CD14-positive monocyte (primary cell): ENCODE measurements at regions not wholly inside any gene's neighbourhood (a gene's known extent, or its start where the extent isn't known, plus 50 kb on each side); places are given as distances from the start of the nearest gene placed in this dataset.

ENCODE experiments used
- DNase-seq, 3 donors: peaks; one replicate each; pipeline ENCODE4 v3.0.0-alpha.2; 2011 to 2022
- H2AFZ ChIP-seq: 2 replicates; pipeline ENCODE4 v1.6.0; 2012; ENCODE audit warnings: mild to moderate bottlenecking, low read depth, low read length, inconsistent platforms; ENCODE audit not compliant: insufficient read depth, poor library complexity, severe bottlenecking
- H3K27ac ChIP-seq, 2 donors: 1 replicate in 1 of 2; 2 replicates in 1 of 2; pipeline ENCODE4 v1.5.1; 2012 to 2013; ENCODE audit warnings: low read length in 2 of 2, control low read depth in 1 of 2, inconsistent platforms in 1 of 2, low read depth in 1 of 2, mild to moderate bottlenecking in 1 of 2
- H3K27me3 ChIP-seq, 2 donors: one replicate each; pipeline versions ENCODE4 v1.6.0 to v1.6.1; 2011 to 2013; ENCODE audit warnings: low read length in 2 of 2; ENCODE audit not compliant: control insufficient read depth in 2 of 2, insufficient read depth in 2 of 2
- H3K36me3 ChIP-seq, 2 donors: replicated peaks in 1 of 2; 1 replicate in 1 of 2; 2 replicates in 1 of 2; pipeline versions ENCODE4 v1.5.1 to v1.6.1; 2012 to 2013; ENCODE audit warnings: low read length in 2 of 2, control low read depth in 1 of 2, inconsistent platforms in 1 of 2, mild to moderate bottlenecking in 1 of 2; ENCODE audit not compliant: insufficient read depth in 2 of 2, control insufficient read depth in 1 of 2
- H3K4me1 ChIP-seq, 2 donors: 1 replicate in 1 of 2; 2 replicates in 1 of 2; pipeline versions ENCODE4 v1.5.1 to v1.6.1; 2012 to 2013; ENCODE audit warnings: low read length in 2 of 2, control low read depth in 1 of 2, inconsistent platforms in 1 of 2, mild to moderate bottlenecking in 1 of 2, moderate library complexity in 1 of 2; ENCODE audit not compliant: insufficient read depth in 2 of 2, control insufficient read depth in 1 of 2
- H3K4me2 ChIP-seq: replicated peaks from 2 replicates; pipeline ENCODE3; 2012; ENCODE audit warnings: low read length, moderate library complexity, mild to moderate bottlenecking; ENCODE audit not compliant: poor library complexity, severe bottlenecking; ENCODE audit errors: extremely low read depth
- H3K4me3 ChIP-seq, 3 experiments: fragments of 200-600 bp in 1 of 3; sonication (generic) in 1 of 3; replicated peaks in 1 of 3; 1 replicate in 2 of 3; 2 replicates in 1 of 3; pipeline ENCODE4 v1.5.1; 2011 to 2013; ENCODE audit warnings: low read length in 3 of 3, mild to moderate bottlenecking in 3 of 3, control low read depth in 2 of 3, low read depth in 2 of 3, inconsistent platforms in 1 of 3, moderate library complexity in 1 of 3
- H3K79me2 ChIP-seq: 2 replicates; pipeline ENCODE4 v1.6.0; 2012; ENCODE audit warnings: mild to moderate bottlenecking, control low read depth, inconsistent platforms, low read length, moderate library complexity; ENCODE audit not compliant: insufficient read depth
- H3K9ac ChIP-seq: 2 replicates; pipeline ENCODE4 v1.6.0; 2017; ENCODE audit warnings: low read length, mild to moderate bottlenecking; ENCODE audit not compliant: insufficient read depth, poor library complexity, severe bottlenecking
- H3K9me3 ChIP-seq, 2 donors: replicated peaks in 1 of 2; 1 replicate in 1 of 2; 2 replicates in 1 of 2; pipeline versions ENCODE4 v1.5.1 to v1.6.1; 2012 to 2013; ENCODE audit warnings: low read length in 2 of 2, control low read depth in 1 of 2; ENCODE audit not compliant: control insufficient read depth in 1 of 2, insufficient read depth in 1 of 2
- H4K20me1 ChIP-seq: 2 replicates; pipeline ENCODE4 v1.6.0; 2012; ENCODE audit warnings: mild to moderate bottlenecking, low read length, control low read depth, moderate library complexity; ENCODE audit not compliant: insufficient read depth
- H3K27ac Mint-ChIP-seq, 7 donors: one replicate each; pipeline ENCODE4 v1.8.0; 2020; ENCODE audit warnings: mild to moderate bottlenecking in 7 of 7, mixed read lengths in 7 of 7, moderate library complexity in 6 of 7, inconsistent platforms in 2 of 7
- H3K27me3 Mint-ChIP-seq, 3 donors: one replicate each; pipeline ENCODE4 v1.8.0; 2021 to 2022; ENCODE audit warnings: low read depth in 3 of 3, mild to moderate bottlenecking in 3 of 3, mixed read lengths in 3 of 3, moderate library complexity in 3 of 3, inconsistent platforms in 1 of 3
- H3K36me3 Mint-ChIP-seq, 2 donors: one replicate each; pipeline ENCODE4 v1.8.0; 2020; ENCODE audit warnings: mixed read lengths in 2 of 2, inconsistent platforms in 1 of 2, mild to moderate bottlenecking in 1 of 2
- H3K4me1 Mint-ChIP-seq: one replicate; pipeline ENCODE4 v1.8.0; 2020; ENCODE audit warnings: mild to moderate bottlenecking, mixed read lengths
- H3K4me3 Mint-ChIP-seq, 2 donors: one replicate each; pipeline ENCODE4 v1.8.0; 2020; ENCODE audit warnings: mild to moderate bottlenecking in 2 of 2, mixed read lengths in 2 of 2, moderate library complexity in 1 of 2
- H3K9me3 Mint-ChIP-seq, 7 donors: one replicate each; pipeline ENCODE4 v1.8.0; 2020 to 2022; ENCODE audit warnings: mixed read lengths in 7 of 7, mild to moderate bottlenecking in 6 of 7, moderate library complexity in 6 of 7, inconsistent platforms in 2 of 7
- CTCF ChIP-seq: fragments of 200-600 bp; IDR thresholded peaks from one replicate; pipeline ENCODE4 v1.8.0; 2022; ENCODE audit warnings: antibody characterized with exemption, mild to moderate bottlenecking
- WGBS: methylation state at CpG from one replicate; pipeline ENCODE4 v1.1.5; 2013; ENCODE audit warnings: missing lambda C conversion rate; ENCODE audit not compliant: insufficient coverage; 5-methylcytosine and 5-hydroxymethylcytosine counted together
- intact Hi-C, 2 donors: fragments of 100-400 bp; cut with micrococcal nuclease; formaldehyde crosslinking; loops; one replicate each; pipeline versions ENCODE4 v1.15.0 to v1.15.1; 2023

GRCh38 chr7:35491233-35491632, 203.7 kb downstream of the HERPUD2 start:
- H3K27ac Mint-ChIP-seq = no peak overlapping the region
- no peak overlapping the region for H3K4me3 Mint-ChIP-seq
- DNase-seq = no peak
- Histone ChIP-seq H3K4me1 (peaks cover 0 to under 1% of the 10 kb centered on the region in 2 donors), H2AFZ (no peak overlapping the region), H3K4me2 (no peak overlapping the region), H3K9me3 (no peaks in the 10 kb centered on the region), H3K27ac (no peak overlapping the region), H3K36me3 (no peaks in the 10 kb centered on the region), H4K20me1 (no peaks in the 10 kb centered on the region), H3K27me3 (no peaks in the 10 kb centered on the region), H3K79me2 (no peaks in the 10 kb centered on the region), H3K9ac (no peak overlapping the region), H3K4me3 (no peak overlapping the region)
- TF ChIP-seq CTCF = no peak
- no CpG with 5 or more reads among the region's 1 CpG for WGBS
- H3K27me3 Mint-ChIP-seq = peaks cover 2 to 4% (median 2%) of the 10 kb centered on the region in 3 donors
- no peaks in the 10 kb centered on the region for H3K36me3 Mint-ChIP-seq
- intact Hi-C loops = no loop called here
- H3K9me3 Mint-ChIP-seq = peaks cover 0 to 3% (median 0%) of the 10 kb centered on the region in 7 donors
- peaks cover 1% of the 10 kb centered on the region for H3K4me1 Mint-ChIP-seq

GRCh38 chr7:35487841-35488240, 207.1 kb downstream of the HERPUD2 start:
- Histone ChIP-seq H3K27ac (no peak overlapping the region), H4K20me1 (no peaks in the 10 kb centered on the region), H3K4me2 (no peak overlapping the region), H3K9ac (no peak overlapping the region), H3K9me3 (no peaks in the 10 kb centered on the region), H3K79me2 (no peaks in the 10 kb centered on the region), H3K27me3 (no peaks in the 10 kb centered on the region), H3K4me1 (no peaks in the 10 kb centered on the region), H3K4me3 (no peak overlapping the region), H3K36me3 (no peaks in the 10 kb centered on the region), H2AFZ (no peak overlapping the region)
- H3K9me3 Mint-ChIP-seq = peaks cover 0 to 2% (median 0%) of the 10 kb centered on the region in 7 donors
- H3K36me3 Mint-ChIP-seq = no peaks in the 10 kb centered on the region
- H3K4me1 Mint-ChIP-seq = no peaks in the 10 kb centered on the region
- H3K27ac Mint-ChIP-seq = peak overlapping the region in 1 of 7 donors; percentile 65
- no peak overlapping the region for H3K4me3 Mint-ChIP-seq
- intact Hi-C loops = no loop called here
- peaks cover 0 to 8% (median 2%) of the 10 kb centered on the region in 3 donors for H3K27me3 Mint-ChIP-seq
- no peak for DNase-seq
- no peak for TF ChIP-seq CTCF
- 90% methylated on average over 2 of the region's 2 CpGs for WGBS
